T1000 (cell line): ENCODE measurements at regions not wholly inside any gene's neighbourhood (a gene's known extent, or its start where the extent isn't known, plus 50 kb on each side); places are given as distances from the start of the nearest gene placed in this dataset.

ENCODE experiments used
- DNase-seq: peaks from one replicate; lab custom pipeline; 2025; ENCODE audit warnings: mixed read lengths; lab: John Stamatoyannopoulos, UW

DNA sequence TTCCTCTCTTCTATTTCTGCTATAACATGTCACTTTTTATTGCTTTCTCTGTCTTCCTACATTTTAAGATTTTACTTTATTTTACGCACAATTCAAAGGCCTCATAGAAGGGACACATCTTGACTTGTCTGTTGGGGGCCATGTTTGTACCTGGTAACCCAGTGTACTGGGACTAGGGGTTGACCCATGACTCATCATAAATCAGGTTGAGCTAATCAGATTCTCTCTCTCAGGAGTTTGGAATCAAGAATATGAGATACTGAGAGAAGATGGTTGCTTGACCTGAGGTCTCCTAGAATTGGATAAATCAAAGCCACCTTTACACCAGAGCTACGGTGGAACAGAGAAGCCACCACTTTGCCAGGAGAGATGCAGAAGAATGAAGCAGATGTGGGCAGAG, 153.0 kb downstream of the UXS1 start:
- DNase-seq = no peak

GRCh38 chr2:106039634-106040315, 154.3 kb downstream of the UXS1 start:
- DNase-seq = no peak

GRCh38 chr2:106038601-106039375, 155.3 kb downstream of the UXS1 start:
- no peak for DNase-seq

GRCh38 chr2:106037932-106038331, 156.2 kb downstream of the UXS1 start:
- DNase-seq = no peak

DNA sequence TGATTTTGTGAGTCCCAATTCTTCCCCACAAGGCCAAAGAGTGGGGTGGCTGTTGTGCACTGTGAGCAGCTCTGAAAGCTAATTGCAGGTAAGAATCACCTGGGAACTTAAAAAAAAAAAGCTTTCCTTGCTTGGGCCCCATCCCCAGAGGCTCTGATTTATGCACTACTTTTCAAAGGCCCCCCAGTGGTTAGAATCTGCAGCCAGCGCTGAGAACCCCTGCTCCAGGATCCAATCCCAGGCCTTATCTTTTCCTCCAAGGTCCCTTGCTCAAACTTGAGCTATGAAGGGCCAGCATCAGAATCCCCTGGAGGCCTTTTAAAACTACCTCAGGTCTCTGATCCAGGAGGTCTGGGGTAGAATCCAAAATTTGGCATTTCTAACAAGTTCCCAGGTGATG, 156.8 kb downstream of the UXS1 start:
- no peak for DNase-seq

- DNase-seq = no peak
Measured at GRCh38 chr2:106034325-106034724, 159.8 kb downstream of the UXS1 start.

- no peak for DNase-seq
Measured at GRCh38 chr2:106032676-106033075, 161.4 kb downstream of the UXS1 start.

DNA sequence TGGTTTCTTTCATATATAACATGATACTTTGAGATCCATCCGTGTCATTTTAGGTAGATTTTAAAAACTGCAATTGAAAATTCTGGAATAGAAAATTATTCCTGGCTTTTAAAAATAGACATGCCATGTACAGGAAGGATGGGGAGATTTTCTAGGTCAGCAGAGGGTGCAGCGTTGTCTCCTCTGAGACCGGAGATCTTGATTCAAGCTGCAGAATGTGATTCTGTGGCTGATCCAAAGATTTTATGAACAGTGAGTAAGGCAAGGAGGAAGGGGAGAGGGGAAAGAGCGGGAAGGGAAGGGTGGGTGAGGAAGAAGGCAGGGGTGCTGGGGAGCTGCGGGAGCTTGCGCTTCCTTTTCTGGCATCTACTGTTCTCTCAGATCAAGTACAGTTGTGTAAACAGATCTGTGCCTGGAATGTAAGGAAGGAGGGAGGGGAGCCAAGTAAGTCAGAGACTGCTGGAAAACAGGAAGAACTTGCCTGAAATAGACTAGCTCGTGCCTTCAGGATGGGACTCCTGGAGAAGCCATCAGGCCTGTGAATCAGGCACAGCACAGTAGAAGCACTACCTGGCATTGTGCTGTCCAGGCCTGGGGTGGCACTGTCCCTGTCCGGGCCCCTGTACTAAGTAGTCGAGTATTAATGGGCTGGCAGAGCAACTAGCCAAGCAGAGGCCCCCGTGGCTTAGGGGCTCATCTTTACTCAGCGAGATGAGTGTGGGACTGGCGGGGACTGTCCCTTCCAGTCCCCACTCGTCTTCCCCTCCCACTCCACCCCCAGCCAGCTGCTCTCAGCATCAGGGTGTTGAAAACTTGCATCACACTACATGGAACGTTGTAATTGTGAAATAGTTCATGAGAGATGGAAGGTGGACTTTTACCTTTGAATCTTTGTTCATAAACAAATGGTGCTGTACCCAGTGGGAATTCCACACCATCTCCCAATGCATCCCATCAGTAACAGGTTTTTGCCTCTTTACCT, 163.5 kb downstream of the UXS1 start:
- no peak for DNase-seq

DNA sequence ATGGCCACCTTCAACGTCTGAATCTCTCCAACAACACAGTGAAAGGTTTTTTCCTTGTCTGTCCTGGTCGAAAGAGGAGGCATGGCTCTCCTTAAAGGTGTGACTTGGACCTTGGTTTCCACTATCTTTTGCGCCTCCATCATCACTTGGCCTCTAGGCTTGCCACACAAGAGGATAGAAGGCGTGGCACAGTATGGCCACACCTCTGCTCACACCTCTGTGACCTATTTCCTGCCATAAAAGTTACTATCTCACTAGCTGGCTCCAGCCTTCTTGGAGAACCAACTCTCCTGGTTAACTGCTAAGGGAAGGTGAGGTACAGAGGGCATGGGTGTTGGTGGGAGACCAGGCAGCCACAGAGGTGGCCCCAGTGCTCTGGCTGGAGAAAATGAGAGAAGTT, 165.9 kb downstream of the UXS1 start:
- no peak for DNase-seq

- no peak for DNase-seq
Measured at GRCh38 chr2:106026271-106027190, 167.6 kb downstream of the UXS1 start.

DNA sequence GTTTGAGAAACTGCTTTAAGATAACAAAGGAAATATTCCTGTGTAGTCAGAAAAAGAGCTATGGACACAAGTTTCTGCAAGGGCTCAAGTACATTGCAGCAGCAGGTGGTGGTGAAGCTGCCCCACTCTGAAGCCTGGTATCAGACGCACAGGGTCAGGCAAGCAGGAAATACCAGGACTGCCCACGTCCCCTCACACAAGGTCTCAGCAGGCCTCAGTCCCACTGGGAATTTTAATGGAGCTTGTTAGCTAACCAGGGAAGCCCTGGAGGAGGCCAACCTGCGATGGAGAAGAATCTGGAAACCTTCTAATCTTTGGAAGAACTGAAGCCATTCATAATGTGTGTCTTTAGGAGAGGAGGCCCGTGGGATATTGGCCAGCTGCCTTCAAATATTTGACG, 168.3 kb downstream of the UXS1 start:
- DNase-seq = no peak

GRCh38 chr2:106021662-106022028, 172.5 kb downstream of the UXS1 start:
- no peak for DNase-seq

DNA sequence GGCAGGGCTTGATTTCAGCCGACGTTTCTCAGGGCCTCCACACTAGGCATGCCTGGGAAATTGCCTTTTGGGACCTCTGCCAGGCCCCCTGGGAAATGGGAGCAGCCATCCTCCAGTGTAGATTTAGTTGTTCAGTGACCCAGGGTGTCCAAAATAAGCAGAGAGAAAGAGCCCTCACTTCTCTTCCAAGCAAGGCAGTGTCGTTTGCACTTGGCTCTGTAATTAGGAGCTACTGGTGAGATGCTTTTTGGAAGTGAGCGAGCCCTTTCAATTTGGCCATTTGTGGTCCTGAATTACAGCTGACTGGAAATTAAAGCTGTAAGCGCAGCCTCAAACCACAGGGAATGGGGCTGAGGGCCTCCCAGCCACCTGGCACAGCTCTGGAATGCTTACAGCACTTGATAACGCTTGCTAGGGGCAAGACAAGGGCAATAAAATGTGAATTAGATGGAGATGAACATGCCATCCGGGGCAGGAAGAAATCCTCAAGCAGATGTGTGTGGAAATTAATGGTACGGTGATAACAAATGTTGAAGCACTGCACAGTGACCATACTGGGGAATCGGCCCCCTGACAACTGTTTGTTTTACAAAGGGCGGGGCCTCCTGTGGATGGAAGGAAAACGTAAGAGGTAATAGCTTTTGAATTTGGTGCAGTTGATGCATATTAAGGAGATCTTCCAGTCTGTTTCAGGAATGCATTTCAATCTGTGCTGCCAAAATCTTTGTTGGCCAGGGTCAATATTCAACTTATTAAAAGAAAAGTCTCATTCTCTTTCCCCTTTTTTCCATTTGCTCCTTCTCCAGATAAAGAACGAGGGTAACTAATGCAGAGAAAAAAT, 173.1 kb downstream of the UXS1 start:
- no peak for DNase-seq

DNA sequence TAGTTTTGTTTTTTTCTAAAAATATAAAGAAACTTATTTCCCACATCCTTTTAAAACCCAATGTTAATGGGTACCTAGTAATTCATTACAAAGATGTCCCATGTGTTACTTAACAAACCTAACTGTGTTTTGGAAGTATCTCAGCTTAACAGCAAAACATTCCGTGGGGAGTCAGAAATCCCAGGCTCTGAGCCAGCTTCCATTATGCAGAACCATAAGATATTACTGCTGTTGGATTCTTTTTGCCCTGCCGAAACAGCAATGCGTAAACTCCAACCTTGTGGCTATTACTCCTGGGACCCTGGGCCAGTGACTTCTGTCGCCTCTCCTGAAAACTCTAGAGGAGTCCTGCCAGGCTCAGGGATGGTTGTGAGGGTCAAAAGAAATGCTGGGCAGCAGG, 174.1 kb downstream of the UXS1 start:
- DNase-seq = no peak

DNA sequence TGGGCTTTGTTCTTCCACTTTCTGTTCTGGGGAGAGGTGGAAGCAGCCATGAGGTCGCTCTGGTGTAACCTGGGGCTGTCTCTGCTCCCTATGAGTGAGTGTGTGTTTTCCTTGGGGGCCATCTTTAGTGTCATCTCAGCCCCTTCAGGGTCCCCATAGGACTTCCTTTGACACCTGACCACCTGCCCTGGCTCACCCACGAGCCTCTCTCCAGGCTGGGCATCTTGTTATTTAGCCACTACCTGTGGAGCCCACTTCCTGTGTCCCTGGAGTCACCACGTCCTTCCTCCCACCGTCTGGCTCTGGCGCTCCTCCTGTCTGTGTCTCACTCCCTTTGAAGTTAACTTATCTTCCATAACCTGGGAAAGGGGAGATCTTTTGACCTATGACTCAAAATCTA, 176.0 kb downstream of the UXS1 start:
- DNase-seq = no peak

DNA sequence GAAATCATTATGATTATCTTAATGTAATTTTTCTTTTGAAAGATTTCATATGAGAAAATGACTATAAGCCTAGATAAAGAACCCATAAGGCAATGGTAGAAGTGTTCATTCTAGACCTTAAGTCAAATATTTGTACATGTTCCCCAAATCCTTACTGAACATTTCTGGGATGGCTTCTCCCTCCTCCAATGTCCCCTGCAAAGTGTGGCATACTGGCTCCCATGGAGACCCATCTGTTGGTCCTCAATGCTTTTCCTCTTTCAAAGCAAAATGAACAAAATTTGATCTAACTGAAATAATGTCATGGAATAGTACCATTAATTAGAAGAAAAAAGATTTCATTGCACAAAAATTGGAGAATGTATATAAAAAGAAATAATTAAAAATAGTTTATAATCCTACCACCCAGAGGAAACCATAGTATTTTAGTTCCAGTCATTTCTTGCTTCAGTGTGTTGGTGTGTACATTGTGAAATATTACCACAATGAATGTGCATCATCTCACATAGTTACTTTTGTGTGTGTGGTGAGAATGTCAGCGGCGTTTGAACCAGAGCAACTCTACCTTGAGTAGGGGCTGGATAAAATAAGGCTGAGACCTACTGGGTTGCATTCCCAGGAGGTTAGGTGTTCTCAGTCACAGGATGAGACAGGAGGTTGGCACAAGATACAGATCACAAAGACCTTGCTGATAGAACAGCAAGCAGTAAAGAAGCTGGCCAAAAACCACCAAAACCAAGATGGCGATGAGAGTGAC, 181.3 kb downstream of the UXS1 start:
- no peak for DNase-seq

GRCh38 chr2:106012001-106012590, 182.0 kb downstream of the UXS1 start:
- no peak for DNase-seq

GRCh38 chr2:106011380-106011779, 182.7 kb downstream of the UXS1 start:
- DNase-seq = no peak

DNA sequence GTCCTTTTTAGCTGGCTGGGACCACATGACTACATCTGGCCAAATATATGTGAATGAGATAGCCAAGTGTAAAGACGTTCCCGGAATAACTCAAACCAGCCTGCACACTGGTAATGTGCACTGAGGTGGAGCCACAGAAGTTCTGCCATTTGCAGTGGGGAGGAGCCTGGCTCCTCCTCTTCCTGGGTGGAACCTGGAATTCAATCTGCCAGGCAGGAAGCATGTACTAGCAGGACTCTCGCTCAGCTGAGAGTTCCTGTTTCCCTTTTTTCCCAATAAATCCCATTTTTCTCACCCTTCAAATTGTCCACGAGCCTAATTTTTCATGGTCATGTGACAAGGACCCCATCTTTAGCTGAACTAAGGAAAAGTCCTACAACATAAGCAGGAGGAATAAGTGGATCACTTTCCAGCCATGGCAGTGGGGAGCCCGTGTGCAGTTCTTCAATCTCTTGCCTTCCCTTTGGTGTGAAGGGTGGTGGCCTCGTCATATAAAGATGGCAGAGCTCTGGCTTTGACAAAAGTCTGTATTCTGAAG, 183.2 kb downstream of the UXS1 start:
- no peak for DNase-seq
